DOHH2 (cell line): ENCODE measurements at regions not wholly inside any gene's neighbourhood (a gene's known extent, or its start where the extent isn't known, plus 50 kb on each side); places are given as distances from the start of the nearest gene placed in this dataset.

Experiments
- H3F3A ChIP-seq: fragments of 200-600 bp; sonication (generic), shearing (Covaris generic); 2 replicates; pipeline ENCODE4 v1.6.0; 2016; ENCODE audit warnings: antibody characterized with exemption, mild to moderate bottlenecking; ENCODE audit not compliant: control insufficient read depth, insufficient read depth
- H3K27ac ChIP-seq: fragments of 200-600 bp; sonication (generic); 2 replicates; pipeline ENCODE4 v1.5.1; 2014; ENCODE audit warnings: low read depth, mild to moderate bottlenecking, low read length, moderate library complexity
- H3K27me3 ChIP-seq: fragments of 200-600 bp; sonication (generic); 2 replicates; pipeline ENCODE4 v1.6.1; 2014; ENCODE audit warnings: mild to moderate bottlenecking, low read length, mixed read lengths; ENCODE audit not compliant: control insufficient read depth
- H3K36me3 ChIP-seq: fragments of 200-600 bp; sonication (generic); 2 replicates; pipeline ENCODE4 v1.6.1; 2014; ENCODE audit warnings: mild to moderate bottlenecking, low read length, moderate library complexity, mixed read lengths; ENCODE audit not compliant: control insufficient read depth
- H3K4me1 ChIP-seq: fragments of 200-600 bp; sonication (generic); 2 replicates; pipeline ENCODE4 v1.6.1; 2014; ENCODE audit warnings: mild to moderate bottlenecking, low read length, mixed read lengths; ENCODE audit not compliant: control insufficient read depth
- H3K4me2 ChIP-seq: fragments of 200-600 bp; sonication (generic); 2 replicates; pipeline ENCODE4 v1.6.0; 2014; ENCODE audit warnings: mild to moderate bottlenecking, low read length, moderate library complexity
- H3K4me3 ChIP-seq: fragments of 200-600 bp; sonication (generic); 2 replicates; pipeline ENCODE4 v1.5.1; 2014; ENCODE audit warnings: mild to moderate bottlenecking, low read length, mixed read lengths
- H3K79me2 ChIP-seq: fragments of 200-600 bp; sonication (generic); 2 replicates; pipeline ENCODE4 v1.6.1; 2014; ENCODE audit warnings: mild to moderate bottlenecking, low read length, mixed read lengths; ENCODE audit not compliant: control insufficient read depth
- H3K9me2 ChIP-seq: fragments of 200-600 bp; sonication (generic); replicated peaks from 2 replicates; pipeline ENCODE4 v1.6.1; 2014; ENCODE audit warnings: mild to moderate bottlenecking, low read length, mixed read lengths; ENCODE audit not compliant: control insufficient read depth
- H3K9me3 ChIP-seq: fragments of 200-600 bp; sonication (generic); 2 replicates; pipeline ENCODE4 v1.6.1; 2014; ENCODE audit warnings: antibody characterized with exemption, low read length, mixed read lengths; ENCODE audit not compliant: control insufficient read depth, insufficient read depth
- H4K20me1 ChIP-seq: fragments of 200-600 bp; sonication (generic); 2 replicates; pipeline ENCODE4 v1.6.0; 2014; ENCODE audit warnings: low read depth, mild to moderate bottlenecking, antibody characterized with exemption, low read length, moderate library complexity; ENCODE audit not compliant: control insufficient read depth, insufficient read depth
- EZH2phosphoT487 ChIP-seq: fragments of 200-600 bp; sonication (generic); IDR thresholded peaks from 2 replicates; pipeline ENCODE4 v1.6.1; 2017; ENCODE audit warnings: borderline replicate concordance, mild to moderate bottlenecking, antibody characterized with exemption, low read length, moderate library complexity, mixed read lengths
- TF ChIP-seq, protein P1 (sequence below): fragments of 200-600 bp; sonication (generic); IDR thresholded peaks from one replicate; pipeline ENCODE4 v1.5.1; 2014; ENCODE audit warnings: antibody characterized with exemption, mild to moderate bottlenecking, low read depth, low read length; ENCODE audit not compliant: poor library complexity, severe bottlenecking

DNA sequence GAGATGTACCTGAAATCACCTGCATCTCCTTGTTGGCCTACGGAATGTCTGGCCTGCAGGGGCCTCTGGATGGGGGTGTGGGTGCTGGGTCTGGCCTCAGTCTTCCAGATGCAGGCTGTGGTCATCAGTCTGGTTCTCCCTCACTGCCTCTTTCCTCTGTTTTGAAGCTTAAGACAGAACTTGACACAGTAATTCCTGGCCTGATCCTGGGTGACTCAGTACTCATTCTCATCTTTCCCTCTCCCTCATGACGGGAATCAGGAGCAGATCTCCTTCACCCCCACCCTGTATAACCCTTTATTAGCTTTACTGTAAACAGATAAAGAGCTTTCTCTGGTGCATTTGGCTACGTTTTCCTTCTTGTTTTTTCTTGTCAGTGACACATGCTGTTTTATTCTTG is 89.3 kb upstream of the ADAMTS16 start:
- no peaks in the 10 kb centered on the region for H3K79me2 ChIP-seq
- H3K4me1 ChIP-seq, result no peaks in the 10 kb centered on the region
- H3K9me2 ChIP-seq, result no peaks in the 10 kb centered on the region
- no peaks in the 10 kb centered on the region for H3F3A ChIP-seq
- H3K4me3 ChIP-seq, result no peak overlapping the region
- H3K9me3 ChIP-seq, result no peaks in the 10 kb centered on the region
- H3K36me3 ChIP-seq, result no peaks in the 10 kb centered on the region
- TF ChIP-seq, protein P1, sequence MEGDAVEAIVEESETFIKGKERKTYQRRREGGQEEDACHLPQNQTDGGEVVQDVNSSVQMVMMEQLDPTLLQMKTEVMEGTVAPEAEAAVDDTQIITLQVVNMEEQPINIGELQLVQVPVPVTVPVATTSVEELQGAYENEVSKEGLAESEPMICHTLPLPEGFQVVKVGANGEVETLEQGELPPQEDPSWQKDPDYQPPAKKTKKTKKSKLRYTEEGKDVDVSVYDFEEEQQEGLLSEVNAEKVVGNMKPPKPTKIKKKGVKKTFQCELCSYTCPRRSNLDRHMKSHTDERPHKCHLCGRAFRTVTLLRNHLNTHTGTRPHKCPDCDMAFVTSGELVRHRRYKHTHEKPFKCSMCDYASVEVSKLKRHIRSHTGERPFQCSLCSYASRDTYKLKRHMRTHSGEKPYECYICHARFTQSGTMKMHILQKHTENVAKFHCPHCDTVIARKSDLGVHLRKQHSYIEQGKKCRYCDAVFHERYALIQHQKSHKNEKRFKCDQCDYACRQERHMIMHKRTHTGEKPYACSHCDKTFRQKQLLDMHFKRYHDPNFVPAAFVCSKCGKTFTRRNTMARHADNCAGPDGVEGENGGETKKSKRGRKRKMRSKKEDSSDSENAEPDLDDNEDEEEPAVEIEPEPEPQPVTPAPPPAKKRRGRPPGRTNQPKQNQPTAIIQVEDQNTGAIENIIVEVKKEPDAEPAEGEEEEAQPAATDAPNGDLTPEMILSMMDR, result no peak
- TF ChIP-seq EZH2phosphoT487, result no peak
- no peak overlapping the region for H3K27ac ChIP-seq
- no peaks in the 10 kb centered on the region for H3K27me3 ChIP-seq
- no peaks in the 10 kb centered on the region for H4K20me1 ChIP-seq
- H3K4me2 ChIP-seq, result no peak overlapping the region

DNA sequence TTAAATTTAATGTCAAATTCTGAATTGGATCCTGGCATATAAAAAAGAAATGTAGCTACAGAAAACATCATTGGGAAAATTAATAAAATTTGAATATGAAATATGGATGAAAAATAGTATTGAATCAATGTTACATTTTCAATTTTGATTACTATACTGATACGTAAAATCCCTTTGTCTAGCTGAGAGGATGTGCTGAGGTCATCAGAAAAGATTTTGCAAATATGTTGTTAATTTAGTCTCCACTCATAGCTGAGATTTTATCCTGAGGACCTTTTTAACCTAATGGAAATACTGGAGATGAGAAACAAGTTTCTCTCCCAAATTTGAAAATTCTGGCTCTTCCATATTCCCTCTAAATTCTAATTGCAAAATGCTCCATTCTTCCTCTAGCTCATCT is 84.4 kb upstream of the ADAMTS16 start:
- H3F3A ChIP-seq, result no peaks in the 10 kb centered on the region
- no peak overlapping the region for H3K4me3 ChIP-seq
- no peaks in the 10 kb centered on the region for H3K4me1 ChIP-seq
- H3K9me2 ChIP-seq, result no peaks in the 10 kb centered on the region
- H3K27ac ChIP-seq, result no peak overlapping the region
- H4K20me1 ChIP-seq, result no peaks in the 10 kb centered on the region
- no peak overlapping the region for H3K4me2 ChIP-seq
- TF ChIP-seq, protein P1, result no peak
- TF ChIP-seq EZH2phosphoT487, result no peak
- no peaks in the 10 kb centered on the region for H3K36me3 ChIP-seq
- H3K79me2 ChIP-seq, result no peaks in the 10 kb centered on the region
- no peaks in the 10 kb centered on the region for H3K27me3 ChIP-seq
- H3K9me3 ChIP-seq, result no peaks in the 10 kb centered on the region

DNA sequence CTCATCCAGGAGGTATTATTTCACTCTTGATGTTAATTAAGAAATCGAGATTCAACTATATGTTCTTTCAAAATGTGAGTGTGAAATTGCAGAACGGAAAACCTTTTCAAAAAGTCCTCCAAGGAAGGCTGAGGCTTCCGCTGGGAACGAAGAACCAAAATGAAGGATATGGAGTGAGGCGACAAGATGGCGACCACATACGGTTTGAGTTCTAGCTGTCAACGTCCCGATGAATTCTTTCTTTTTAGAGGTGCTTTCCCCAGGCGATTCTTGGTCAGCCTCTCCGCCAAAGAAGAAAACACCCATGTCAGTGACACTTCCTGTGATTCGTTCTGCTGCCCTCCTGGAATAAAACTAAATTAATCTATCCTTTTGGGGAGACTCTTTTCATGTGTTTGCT is 78.3 kb upstream of the ADAMTS16 start:
- H3K9me2 ChIP-seq, result no peaks in the 10 kb centered on the region
- H3K4me2 ChIP-seq, result no peak overlapping the region
- no peak overlapping the region for H3K27ac ChIP-seq
- TF ChIP-seq, protein P1, result no peak
- TF ChIP-seq EZH2phosphoT487, result no peak
- H4K20me1 ChIP-seq, result no peaks in the 10 kb centered on the region
- no peaks in the 10 kb centered on the region for H3F3A ChIP-seq
- no peaks in the 10 kb centered on the region for H3K27me3 ChIP-seq
- H3K9me3 ChIP-seq, result no peaks in the 10 kb centered on the region
- no peaks in the 10 kb centered on the region for H3K4me1 ChIP-seq
- no peaks in the 10 kb centered on the region for H3K36me3 ChIP-seq
- no peak overlapping the region for H3K4me3 ChIP-seq
- no peaks in the 10 kb centered on the region for H3K79me2 ChIP-seq
